ENCODE measurements at regions not wholly inside any gene's neighbourhood (a gene's known extent, or its start where the extent isn't known, plus 50 kb on each side); places are given as distances from the start of the nearest gene placed in this dataset.

GRCh38 chr12:102551186-102551585, 70.8 kb upstream of the IGF1 start:
- TF ChIP-seq CTCF (IDR thresholded peaks at IDR 0.05) (no peak), POLR2A (IDR thresholded peaks at IDR 0.05) (no peak), POLR2AphosphoS5 (IDR thresholded peaks at IDR 0.05) (no peak)

Data from gastroesophageal sphincter (tissue), 3 donors.